ENCODE measurements at regions not wholly inside any gene's neighbourhood (a gene's known extent, or its start where the extent isn't known, plus 50 kb on each side); places are given as distances from the start of the nearest gene placed in this dataset.

DNA sequence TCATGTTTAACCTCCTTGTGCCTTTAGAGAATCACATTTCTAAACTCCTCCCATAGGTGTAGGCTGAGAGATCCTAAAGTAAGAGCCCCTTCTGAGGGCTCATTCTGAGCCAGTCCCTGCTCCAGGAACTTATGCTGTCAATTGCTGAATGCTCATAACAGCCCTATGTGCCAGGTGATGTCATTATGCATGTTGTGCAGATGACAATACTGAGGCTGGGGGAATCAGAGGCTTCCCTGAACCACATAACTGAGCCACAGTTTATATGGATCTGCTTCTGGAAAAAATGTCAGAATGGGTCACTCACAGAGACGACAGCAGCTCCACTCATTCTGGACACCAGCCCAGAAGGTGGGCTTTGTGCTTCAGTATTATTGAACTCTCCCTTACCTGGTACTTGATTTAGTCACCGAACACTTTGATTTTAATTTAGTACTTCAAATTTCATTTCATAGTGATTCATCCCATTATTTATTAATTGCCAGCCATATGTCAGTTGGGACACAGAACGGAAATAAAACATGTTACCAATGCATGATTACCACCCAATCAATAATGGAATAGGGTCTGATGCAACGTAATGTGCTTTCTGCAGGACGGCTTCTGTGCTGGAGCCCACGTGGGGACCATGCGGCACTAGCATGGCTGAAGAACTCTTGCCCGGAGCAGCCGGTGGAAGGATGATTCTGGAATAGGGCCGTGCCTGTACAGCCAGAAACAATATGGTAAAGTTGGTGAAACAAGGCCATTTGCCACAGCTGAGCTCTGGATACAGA lies 406.3 kb downstream of the IRX1 start:
- Histone ChIP-seq H3K27ac (no peak overlapping the region), H3K4me3 (no peak overlapping the region), H4K20me1 (no peaks in the 10 kb centered on the region), H3K27me3 (no peaks in the 10 kb centered on the region), H3K36me3 (no peaks in the 10 kb centered on the region), H3K4me2 (no peak overlapping the region), H3K9me3 (replicated peaks in 1 of 11) (peaks cover 0 to 12% (median 0%) of the 10 kb centered on the region in 11 experiments; a peak in 5 of 22 replicates), H3K4me1 (peaks cover 7 to 42% (median 29%) of the 10 kb centered on the region in 10 experiments), H3K9ac (no peak overlapping the region)
- no peak for TF ChIP-seq Cebpa-rat (IDR thresholded peaks at IDR 0.05)

DNA sequence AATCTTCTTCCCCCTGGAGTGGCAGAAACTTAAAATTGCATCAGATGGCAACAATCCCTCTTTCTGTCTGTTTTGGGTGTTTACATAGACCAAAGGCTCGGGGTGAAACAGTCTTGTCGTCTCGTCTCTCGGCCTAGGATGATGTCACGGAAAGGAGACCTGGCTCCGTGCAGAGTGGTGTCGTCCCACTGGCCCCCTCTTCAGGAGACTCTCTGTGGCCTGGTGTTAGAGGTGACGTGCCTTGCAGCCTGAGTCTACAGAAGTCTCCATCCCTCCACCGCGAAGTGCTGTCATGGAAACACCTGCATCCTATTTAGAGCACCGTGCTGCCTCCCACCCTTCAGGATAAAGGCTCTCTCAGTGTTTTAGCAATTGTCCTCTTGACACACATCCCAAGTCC lies 409.7 kb downstream of the IRX1 start:
- peaks cover 0 to 9% (median 0%) of the 10 kb centered on the region in 10 experiments; a peak in 4 of 20 replicates for H3K4me1 ChIP-seq
- TF ChIP-seq Cebpa-rat (IDR thresholded peaks at IDR 0.05) = no peak
- H3K27me3 ChIP-seq = no peaks in the 10 kb centered on the region
- no peaks in the 10 kb centered on the region for H3K36me3 ChIP-seq
- H3K9me3 ChIP-seq (replicated peaks in 1 of 11) = peaks cover 2 to 14% (median 4%) of the 10 kb centered on the region in 11 experiments; a peak in 17 of 22 replicates
- no peak overlapping the region for H3K9ac ChIP-seq
- H3K4me2 ChIP-seq = peak overlapping the region in 2 of 11 experiments; percentile 11 to 15; a peak in 2 of 22 replicates
- H4K20me1 ChIP-seq = no peaks in the 10 kb centered on the region
- no peak overlapping the region for H3K4me3 ChIP-seq
- H3K27ac ChIP-seq = no peak overlapping the region

DNA sequence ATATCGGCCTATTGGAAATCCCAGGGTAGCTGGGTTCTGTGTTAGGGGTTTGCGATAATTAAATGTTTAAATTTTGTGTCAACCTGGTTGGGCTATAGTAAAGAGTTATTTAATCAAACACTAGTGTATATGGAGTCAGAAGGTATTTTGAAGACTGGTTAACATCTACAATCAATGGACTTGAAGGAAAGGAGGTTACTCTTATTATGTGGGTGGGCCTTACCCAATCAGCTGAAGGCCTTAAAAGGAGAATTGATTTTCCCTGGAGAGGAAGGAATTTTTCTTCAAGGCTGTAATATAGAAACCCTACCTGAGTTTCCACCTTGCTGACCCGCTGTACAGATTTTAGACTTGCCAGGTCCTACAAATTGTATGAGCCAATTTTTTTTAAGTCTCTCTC lies 411.4 kb downstream of the IRX1 start:
- H4K20me1 ChIP-seq = no peaks in the 10 kb centered on the region
- peaks cover 7 to 21% (median 19%) of the 10 kb centered on the region in 11 experiments; a peak in 20 of 22 replicates for H3K9me3 ChIP-seq (replicated peaks in 1 of 11)
- H3K27me3 ChIP-seq = no peaks in the 10 kb centered on the region
- no peak overlapping the region for H3K4me3 ChIP-seq
- H3K9ac ChIP-seq = no peak overlapping the region
- H3K4me1 ChIP-seq = peaks cover 0 to 9% (median 0%) of the 10 kb centered on the region in 10 experiments; a peak in 4 of 20 replicates
- H3K27ac ChIP-seq = no peak overlapping the region
- no peak for TF ChIP-seq Cebpa-rat (IDR thresholded peaks at IDR 0.05)
- no peak overlapping the region for H3K4me2 ChIP-seq
- H3K36me3 ChIP-seq = no peaks in the 10 kb centered on the region

DNA sequence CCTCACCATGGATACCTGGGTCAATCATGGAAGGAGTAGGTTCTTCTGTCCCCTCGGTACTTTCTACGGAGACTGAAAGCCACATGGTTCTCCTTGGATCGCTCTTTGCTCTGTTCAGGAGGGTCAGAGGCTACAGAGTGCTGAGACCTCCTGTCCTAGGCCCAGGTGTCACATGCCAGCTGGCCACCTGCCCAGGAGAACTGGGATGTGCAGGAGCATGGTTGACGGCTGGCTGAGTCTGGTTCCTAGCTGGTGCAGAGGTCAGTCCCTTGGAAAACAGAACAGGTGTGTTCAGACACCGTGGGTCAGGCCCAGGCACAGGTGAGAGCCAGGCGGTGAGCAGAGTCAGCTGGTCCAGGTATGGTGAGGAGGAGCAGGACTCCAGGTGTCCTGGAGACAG lies 416.3 kb downstream of the IRX1 start:
- Histone ChIP-seq H3K9ac (no peak overlapping the region), H3K4me2 (no peak overlapping the region), H3K4me3 (no peak overlapping the region), H3K27me3 (no peaks in the 10 kb centered on the region), H4K20me1 (no peaks in the 10 kb centered on the region), H3K9me3 (replicated peaks in 1 of 11) (peaks cover 17 to 48% (median 33%) of the 10 kb centered on the region in 11 experiments), H3K27ac (no peak overlapping the region), H3K4me1 (peaks cover 8 to 36% (median 25%) of the 10 kb centered on the region in 10 experiments), H3K36me3 (no peaks in the 10 kb centered on the region)
- TF ChIP-seq Cebpa-rat (IDR thresholded peaks at IDR 0.05) = no peak

DNA sequence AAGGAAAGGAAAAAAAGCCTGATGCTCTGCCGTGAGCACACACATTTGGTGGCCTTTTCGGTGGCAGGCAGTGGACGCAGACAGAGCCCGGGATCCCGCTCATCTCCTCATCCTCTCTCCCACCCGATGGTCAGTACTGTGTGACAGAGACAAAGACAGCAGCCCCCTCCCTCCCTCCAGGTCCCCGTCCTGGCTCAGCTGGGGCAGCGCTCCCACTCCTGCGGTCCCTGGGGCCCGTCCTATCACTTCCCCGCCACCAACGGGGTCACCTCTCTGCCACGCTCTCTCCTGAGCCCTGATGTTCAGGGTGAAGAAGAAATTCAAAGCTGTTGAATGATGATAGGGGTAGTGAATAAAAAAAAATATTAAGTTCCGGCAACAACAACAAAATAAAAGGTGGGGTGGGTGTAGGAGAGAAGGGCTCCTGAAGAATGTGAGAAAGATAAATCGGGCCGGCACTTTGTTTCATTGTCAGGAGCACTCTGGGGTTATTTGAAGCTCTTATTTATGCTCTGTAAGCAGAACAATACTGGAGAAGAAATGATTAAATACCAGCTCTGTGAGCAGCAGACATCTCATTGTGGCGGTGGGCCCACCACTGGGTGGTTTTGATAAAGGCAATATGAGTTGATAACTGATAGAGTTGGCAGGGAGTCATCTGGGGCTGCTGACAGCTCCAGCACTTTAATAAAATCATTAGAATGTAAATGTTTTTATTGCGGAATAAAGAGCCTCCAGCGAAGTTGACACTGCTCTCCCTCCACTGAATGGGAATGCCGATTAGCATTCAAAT lies 417.7 kb downstream of the IRX1 start:
- no peak for TF ChIP-seq Cebpa-rat (IDR thresholded peaks at IDR 0.05)
- Histone ChIP-seq H3K4me2 (peak overlapping the region in 4 of 11 experiments; percentile 11 to 70 (median 46); a peak in 3 of 22 replicates), H4K20me1 (no peaks in the 10 kb centered on the region), H3K27me3 (no peaks in the 10 kb centered on the region), H3K9me3 (replicated peaks in 1 of 11) (peaks cover 18 to 56% (median 42%) of the 10 kb centered on the region in 11 experiments), H3K36me3 (no peaks in the 10 kb centered on the region), H3K27ac (no peak overlapping the region), H3K9ac (no peak overlapping the region), H3K4me1 (peaks cover 22 to 48% (median 37%) of the 10 kb centered on the region in 10 experiments), H3K4me3 (no peak overlapping the region)

DNA sequence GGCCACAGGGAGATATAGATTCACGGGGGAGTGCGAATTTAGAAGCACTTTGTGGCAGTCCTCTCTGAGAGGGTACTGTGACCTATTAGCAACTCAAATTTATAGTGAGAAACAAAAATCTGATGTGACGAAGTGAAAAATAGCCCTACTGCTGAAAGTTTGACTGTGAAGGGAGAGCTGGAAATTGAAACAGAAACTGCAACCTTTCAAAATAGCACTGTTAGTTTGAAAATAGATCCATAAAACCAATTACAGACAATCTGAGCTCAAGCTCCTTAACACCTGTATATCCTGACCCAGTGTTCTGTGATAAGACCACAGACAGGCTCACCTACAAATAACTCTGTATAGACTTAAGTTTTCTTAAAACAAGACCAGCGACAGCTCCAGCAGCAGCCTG lies 420.1 kb downstream of the IRX1 start:
- Histone ChIP-seq H3K4me1 (peaks cover 33 to 72% (median 60%) of the 10 kb centered on the region in 10 experiments), H3K27ac (peak overlapping the region in 9 of 11 experiments; percentile 2 to 81 (median 57); a peak in 16 of 22 replicates), H3K36me3 (no peaks in the 10 kb centered on the region), H3K27me3 (no peaks in the 10 kb centered on the region), H3K4me2 (peak overlapping the region; percentile 55 to 85 (median 61)), H3K4me3 (peak overlapping the region in 1 of 10 experiments; percentile 8; a peak in 1 of 20 replicates), H3K9ac (peak overlapping the region in 8 of 11 experiments; percentile 2 to 61 (median 38); a peak in 13 of 22 replicates), H4K20me1 (no peaks in the 10 kb centered on the region), H3K9me3 (replicated peaks in 1 of 11) (peaks cover 11 to 69% (median 53%) of the 10 kb centered on the region in 11 experiments)
- no peak for TF ChIP-seq Cebpa-rat (IDR thresholded peaks at IDR 0.05)

DNA sequence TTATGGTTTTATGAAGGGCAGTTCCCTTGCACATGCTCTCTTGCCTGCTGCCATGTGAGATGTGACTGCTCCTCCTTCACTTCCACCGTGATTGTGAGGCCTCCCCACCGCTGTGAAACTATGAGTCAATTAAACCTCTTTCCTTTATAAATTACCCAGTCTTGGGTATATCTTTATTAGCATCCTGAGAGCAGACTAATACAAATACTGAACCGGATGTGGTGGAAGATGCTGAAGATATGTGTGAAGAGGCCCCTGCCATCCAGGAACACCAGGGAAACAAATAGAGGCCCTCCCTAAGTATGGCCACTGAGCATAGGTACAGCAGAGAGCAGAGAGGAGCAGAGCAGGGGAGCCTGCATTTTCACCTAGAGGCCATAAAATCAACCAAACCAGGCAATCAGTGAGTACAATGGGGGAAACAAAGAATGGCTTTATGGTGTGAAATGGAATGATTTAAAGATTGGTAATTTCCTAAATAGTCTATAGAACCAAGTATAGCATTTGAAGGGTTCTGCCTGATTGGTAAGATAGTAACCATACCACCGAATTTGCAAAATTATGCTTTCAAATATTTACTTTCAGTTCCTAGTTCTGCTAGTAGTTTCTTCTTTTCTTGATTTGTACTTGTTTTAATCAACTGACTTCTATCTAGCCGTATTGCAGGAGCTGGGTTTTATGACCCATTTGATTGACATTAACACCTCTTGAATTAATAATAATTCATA lies 421.6 kb downstream of the IRX1 start:
- Histone ChIP-seq H3K4me1 (peaks cover 38 to 88% (median 74%) of the 10 kb centered on the region in 10 experiments), H4K20me1 (no peaks in the 10 kb centered on the region), H3K4me2 (peak overlapping the region; percentile 35 to 85 (median 65); a peak in 18 of 22 replicates), H3K27ac (peak overlapping the region in 8 of 11 experiments; percentile 3 to 81 (median 48); a peak in 10 of 22 replicates), H3K36me3 (no peaks in the 10 kb centered on the region), H3K9ac (no peak overlapping the region), H3K27me3 (no peaks in the 10 kb centered on the region), H3K4me3 (peak overlapping the region in 4 of 10 experiments; percentile 4 to 24 (median 17); a peak in 3 of 20 replicates), H3K9me3 (replicated peaks in 1 of 11) (peaks cover 6 to 55% (median 41%) of the 10 kb centered on the region in 11 experiments; a peak in 21 of 22 replicates)
- no peak for TF ChIP-seq Cebpa-rat (IDR thresholded peaks at IDR 0.05)

DNA sequence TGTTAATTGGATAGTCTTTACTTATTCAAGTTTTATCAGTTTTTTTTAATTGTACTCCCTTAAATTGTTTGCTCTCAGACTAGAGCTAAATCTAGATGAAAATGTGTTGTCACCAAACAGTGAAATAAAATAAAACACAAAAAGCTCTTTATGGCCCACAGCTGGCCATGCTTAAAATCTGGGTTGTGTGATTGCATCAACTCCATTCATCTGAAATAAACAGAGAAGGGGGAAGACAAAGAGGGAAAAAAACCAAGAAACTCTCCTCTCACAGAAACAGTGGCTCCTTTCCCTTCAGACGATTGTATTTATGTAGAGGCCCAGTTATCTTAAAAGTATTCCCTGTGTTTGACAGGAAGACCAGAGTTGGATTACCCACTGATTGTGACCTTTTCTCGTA lies 422.4 kb downstream of the IRX1 start:
- H4K20me1 ChIP-seq = no peaks in the 10 kb centered on the region
- no peaks in the 10 kb centered on the region for H3K36me3 ChIP-seq
- peaks cover 6 to 50% (median 39%) of the 10 kb centered on the region in 11 experiments; a peak in 21 of 22 replicates for H3K9me3 ChIP-seq (replicated peaks in 1 of 11)
- H3K27ac ChIP-seq = peak overlapping the region in 6 of 11 experiments; percentile 53 to 85 (median 78); a peak in 12 of 22 replicates
- TF ChIP-seq Cebpa-rat (IDR thresholded peaks at IDR 0.05) = no peak
- peak overlapping the region in 10 of 11 experiments; percentile 19 to 85 (median 43); a peak in 16 of 22 replicates for H3K4me2 ChIP-seq
- no peaks in the 10 kb centered on the region; a peak in 1 of 22 replicates for H3K27me3 ChIP-seq
- H3K9ac ChIP-seq = no peak overlapping the region
- H3K4me1 ChIP-seq = peaks cover 46 to 94% (median 82%) of the 10 kb centered on the region in 10 experiments
- no peak overlapping the region for H3K4me3 ChIP-seq

Data from BLaER1 treated with 17β-estradiol and CSF1 and Interleukin-3, amounts not matched to agents 10 nM and 100 nM (cell line).